Central memory CD8-positive, alpha-beta T cell (primary cell): ENCODE measurements at regions not wholly inside any gene's neighbourhood (a gene's known extent, or its start where the extent isn't known, plus 50 kb on each side); places are given as distances from the start of the nearest gene placed in this dataset.
"Not testable (repeated sequence)": the region's sequence is repeated elsewhere in the genome, so short reads cannot be mapped to it uniquely, and the experiment has no call there.

Experiments used
- ATAC-seq: fragments of 150-1000 bp; cut with Tn5 transposase; replicated peaks from 2 replicates; pipeline ENCODE4 v1.10.0; 2022; ENCODE audit warnings: mild to moderate bottlenecking, moderate FRiP score, moderate number of reproducible peaks; ENCODE audit not compliant: poor library complexity, severe bottlenecking; ENCODE audit errors: extremely low read depth
- DNase-seq, 2 donors: peaks; one replicate each; pipeline ENCODE4 v3.0.0; 2021; ENCODE audit warnings: low spot score in 2 of 2
- H3K27ac Mint-ChIP-seq: one replicate; pipeline ENCODE4 v1.8.0; 2022; ENCODE audit warnings: low read depth, mild to moderate bottlenecking, moderate library complexity, mixed read lengths
- H3K27me3 Mint-ChIP-seq: one replicate; pipeline ENCODE4 v1.8.0; 2022; ENCODE audit warnings: mixed read lengths
- H3K36me3 Mint-ChIP-seq: one replicate; pipeline ENCODE4 v1.8.0; 2022; ENCODE audit warnings: mild to moderate bottlenecking, moderate library complexity, mixed read lengths; ENCODE audit not compliant: insufficient read depth
- H3K4me1 Mint-ChIP-seq: one replicate; pipeline ENCODE4 v1.8.0; 2022; ENCODE audit warnings: mixed read lengths
- H3K4me3 Mint-ChIP-seq: one replicate; pipeline ENCODE4 v1.8.0; 2022; ENCODE audit warnings: mild to moderate bottlenecking, moderate library complexity, mixed read lengths
- H3K9me3 Mint-ChIP-seq: one replicate; pipeline ENCODE4 v1.8.0; 2022; ENCODE audit warnings: mixed read lengths

DNA sequence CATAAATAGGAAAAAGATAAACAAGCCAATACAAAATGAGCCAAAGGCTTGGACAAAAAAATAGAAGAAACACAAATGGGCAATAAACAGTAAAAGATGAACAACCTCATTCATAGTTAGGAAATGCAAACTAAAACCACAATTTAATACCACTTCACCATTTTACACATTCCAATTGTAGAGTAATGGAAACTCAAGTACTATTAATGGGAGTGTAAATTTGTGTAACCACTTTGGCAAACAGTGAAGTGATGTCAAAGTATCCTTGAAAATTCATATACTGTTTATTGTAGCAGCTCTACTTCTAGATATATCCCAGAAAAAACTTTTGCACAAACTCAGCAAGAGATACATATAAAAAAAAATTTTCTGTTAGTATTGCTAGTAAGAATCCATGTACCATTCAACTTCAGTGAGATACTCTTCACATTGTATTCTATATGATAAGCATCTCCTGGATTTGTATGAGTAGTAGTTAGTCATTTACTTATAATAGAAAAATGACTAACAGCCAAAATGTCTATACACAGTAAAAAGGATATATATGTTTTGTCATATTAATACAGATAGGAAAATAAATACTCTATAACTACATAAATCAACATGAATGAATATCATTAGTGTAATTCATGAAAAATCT, 229.8 kb downstream of the DKK2 start:
- H3K27me3 Mint-ChIP-seq = no peaks in the 10 kb centered on the region
- no peak for ATAC-seq
- no peaks in the 10 kb centered on the region for H3K4me1 Mint-ChIP-seq
- H3K9me3 Mint-ChIP-seq = no peaks in the 10 kb centered on the region
- no peak overlapping the region for H3K27ac Mint-ChIP-seq
- no peak for DNase-seq
- no peak overlapping the region for H3K4me3 Mint-ChIP-seq
- no peaks in the 10 kb centered on the region for H3K36me3 Mint-ChIP-seq

DNA sequence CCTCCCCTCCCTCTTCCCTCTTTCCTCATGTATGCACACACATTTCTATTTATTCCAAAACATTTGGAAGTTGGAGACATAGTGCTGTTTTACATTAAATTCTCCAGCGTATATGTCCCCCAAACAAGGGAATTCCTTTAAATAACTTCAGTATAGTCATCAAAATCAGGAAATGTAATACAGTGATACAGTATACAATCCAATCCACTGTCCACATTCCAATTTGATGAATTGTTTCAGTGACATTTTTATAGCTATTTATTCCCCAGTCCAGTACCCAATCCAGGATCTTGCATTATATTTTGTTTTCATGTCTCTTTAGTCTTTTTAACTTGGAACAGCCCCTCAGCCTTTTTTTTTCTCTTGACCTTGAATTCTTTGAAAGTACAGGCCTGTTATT, 233.0 kb downstream of the DKK2 start:
- ATAC-seq = no peak
- no peak for DNase-seq
- Mint-ChIP-seq H3K4me1 (no peaks in the 10 kb centered on the region), H3K36me3 (no peaks in the 10 kb centered on the region), H3K9me3 (peaks cover 6% of the 10 kb centered on the region), H3K27ac (no peak overlapping the region), H3K4me3 (no peak overlapping the region), H3K27me3 (no peaks in the 10 kb centered on the region)

DNA sequence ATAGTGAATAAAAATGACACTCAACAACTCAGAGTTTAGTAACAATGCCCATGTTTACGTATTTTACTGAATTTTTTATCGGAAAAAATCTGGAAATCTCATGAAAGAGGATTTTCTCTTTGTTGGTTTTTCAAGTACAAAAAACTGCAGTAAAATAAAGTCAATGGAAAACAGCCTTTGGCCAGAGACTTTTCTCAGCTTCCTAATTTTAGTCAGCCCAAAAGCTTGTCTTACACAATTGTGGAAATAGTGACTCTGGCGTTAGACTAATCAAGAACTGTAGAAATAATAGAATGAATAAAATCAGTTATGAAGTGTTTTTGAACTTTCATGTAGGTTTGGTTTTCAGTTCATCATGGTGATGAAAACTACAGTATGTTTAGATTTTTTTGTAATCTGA, 234.7 kb downstream of the DKK2 start:
- Mint-ChIP-seq H3K4me3 (no peak overlapping the region), H3K36me3 (peaks cover 2% of the 10 kb centered on the region), H3K27me3 (no peaks in the 10 kb centered on the region), H3K27ac (no peak overlapping the region), H3K4me1 (no peaks in the 10 kb centered on the region), H3K9me3 (peaks cover 6% of the 10 kb centered on the region)
- no peak for ATAC-seq
- DNase-seq = no peak

DNA sequence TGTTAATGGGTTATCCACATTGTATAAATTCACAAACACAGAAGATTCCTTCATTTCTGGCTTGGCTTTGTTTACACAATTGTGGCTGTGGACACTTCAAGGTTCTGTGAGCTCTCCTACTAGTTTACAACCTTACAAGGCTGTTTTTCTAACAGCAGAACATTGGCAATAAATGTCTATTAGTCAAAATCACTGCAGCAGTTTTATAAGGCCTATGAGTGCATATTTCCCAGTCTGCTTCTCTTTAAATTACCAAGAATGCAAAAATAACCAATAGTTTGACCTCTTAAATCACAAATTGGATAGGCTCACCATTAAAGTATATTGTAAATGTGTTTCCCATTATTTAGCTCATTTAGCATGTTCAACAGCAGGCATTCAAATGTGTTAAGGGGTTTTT, 239.2 kb downstream of the DKK2 start:
- no peak for DNase-seq

DNA sequence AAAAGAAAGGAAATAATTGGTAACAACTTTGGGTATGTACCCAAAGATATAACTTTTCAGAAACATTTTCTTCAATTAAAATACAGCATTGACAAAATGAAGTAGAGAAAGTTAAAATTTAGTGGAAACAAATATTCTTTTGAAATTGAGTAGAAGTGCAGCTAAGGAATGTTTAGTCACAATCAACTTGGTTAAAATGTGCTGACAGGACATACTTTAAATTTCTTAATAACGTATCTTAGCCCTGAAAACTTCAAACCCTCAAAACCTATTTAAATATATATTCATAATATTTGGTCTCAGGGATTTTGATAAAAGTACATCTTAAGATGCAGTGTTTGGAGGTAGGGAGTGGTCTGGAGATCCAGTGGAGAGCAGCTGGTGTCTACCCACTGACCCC, 240.8 kb downstream of the DKK2 start:
- Mint-ChIP-seq H3K4me1 (no peaks in the 10 kb centered on the region), H3K4me3 (no peak overlapping the region), H3K27me3 (no peaks in the 10 kb centered on the region), H3K36me3 (peaks cover 4% of the 10 kb centered on the region), H3K9me3 (peaks cover 19% of the 10 kb centered on the region), H3K27ac (no peak overlapping the region)
- DNase-seq (no peak), ATAC-seq (no peak)

More for the DNA sequence above, 239.2 kb downstream of the DKK2 start:
- H3K4me3 Mint-ChIP-seq = no peak overlapping the region
- peaks cover 4% of the 10 kb centered on the region for H3K36me3 Mint-ChIP-seq
- no peak for ATAC-seq
- H3K27me3 Mint-ChIP-seq = no peaks in the 10 kb centered on the region
- no peaks in the 10 kb centered on the region for H3K4me1 Mint-ChIP-seq
- H3K9me3 Mint-ChIP-seq = peaks cover 10% of the 10 kb centered on the region
- H3K27ac Mint-ChIP-seq = no peak overlapping the region

DNA sequence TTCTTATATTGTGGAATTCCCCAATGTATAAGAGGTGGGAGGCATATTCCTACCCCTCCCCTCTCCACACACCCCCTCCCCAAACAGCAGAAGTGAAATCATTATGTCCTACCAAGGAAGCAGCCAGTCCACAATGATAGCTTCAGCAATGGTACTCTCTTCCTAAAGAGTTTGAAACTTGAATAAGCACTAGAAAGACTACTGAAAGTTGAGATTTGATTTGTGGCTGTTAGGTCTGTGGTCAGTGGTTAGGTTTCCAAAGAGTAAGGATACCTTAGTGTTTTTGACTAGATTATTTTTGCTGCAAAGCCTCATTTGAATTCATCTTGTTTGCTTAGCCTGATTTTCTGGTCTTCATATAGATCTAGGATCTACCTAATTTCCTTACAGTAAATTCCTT, 242.2 kb downstream of the DKK2 start:
- Mint-ChIP-seq H3K36me3 (peaks cover 4% of the 10 kb centered on the region), H3K27ac (no peak overlapping the region), H3K9me3 (peaks cover 20% of the 10 kb centered on the region), H3K4me1 (no peaks in the 10 kb centered on the region), H3K27me3 (no peaks in the 10 kb centered on the region), H3K4me3 (no peak overlapping the region)
- no peak for ATAC-seq
- DNase-seq = no peak

DNA sequence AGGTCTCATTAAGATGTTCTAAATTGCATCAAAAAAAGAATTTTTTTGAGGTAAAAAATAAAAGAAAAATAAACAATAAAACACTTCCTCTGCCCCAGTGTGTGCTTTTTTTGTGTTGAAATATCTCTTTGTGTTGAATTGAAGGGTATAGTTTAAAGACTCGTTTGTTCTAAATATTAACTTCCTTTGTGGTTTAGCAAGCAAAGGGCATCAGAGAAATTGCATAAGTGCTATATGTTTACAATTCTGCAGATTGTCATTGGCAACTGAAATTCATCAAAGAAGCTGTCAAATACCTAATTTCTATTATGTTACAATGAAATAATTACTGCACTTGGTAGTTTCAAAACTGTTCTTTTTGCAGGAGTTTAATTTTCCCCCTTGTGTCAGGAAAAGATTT, 260.5 kb downstream of the DKK2 start:
- no peaks in the 10 kb centered on the region for H3K27me3 Mint-ChIP-seq

DNA sequence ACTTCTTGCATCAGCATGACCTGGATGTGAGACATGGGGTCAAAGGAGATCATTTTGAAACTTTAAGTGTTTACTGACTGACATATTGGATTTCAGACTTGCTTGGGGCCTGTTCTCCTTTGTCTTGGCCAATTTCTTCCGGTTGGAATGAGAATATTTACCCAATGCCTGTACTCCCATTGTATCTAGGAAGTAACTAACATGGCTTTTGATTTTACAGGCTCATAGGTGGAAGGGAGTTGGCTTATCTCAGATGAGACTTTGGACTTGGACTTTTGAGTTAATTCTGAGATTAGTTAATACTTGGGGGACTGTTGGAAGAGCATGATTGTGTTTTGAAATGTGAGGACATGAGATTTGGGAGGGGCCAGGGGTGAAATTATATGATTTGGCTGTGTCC, 262.1 kb downstream of the DKK2 start:
- not testable (repeated sequence) for DNase-seq, H3K27me3 Mint-ChIP-seq

More for the DNA sequence above, 260.5 kb downstream of the DKK2 start:
- Mint-ChIP-seq H3K9me3 (peaks cover 15% of the 10 kb centered on the region), H3K4me3 (no peak overlapping the region), H3K4me1 (no peaks in the 10 kb centered on the region), H3K27ac (no peak overlapping the region), H3K36me3 (no peaks in the 10 kb centered on the region)
- ATAC-seq = no peak
- no peak for DNase-seq

DNA sequence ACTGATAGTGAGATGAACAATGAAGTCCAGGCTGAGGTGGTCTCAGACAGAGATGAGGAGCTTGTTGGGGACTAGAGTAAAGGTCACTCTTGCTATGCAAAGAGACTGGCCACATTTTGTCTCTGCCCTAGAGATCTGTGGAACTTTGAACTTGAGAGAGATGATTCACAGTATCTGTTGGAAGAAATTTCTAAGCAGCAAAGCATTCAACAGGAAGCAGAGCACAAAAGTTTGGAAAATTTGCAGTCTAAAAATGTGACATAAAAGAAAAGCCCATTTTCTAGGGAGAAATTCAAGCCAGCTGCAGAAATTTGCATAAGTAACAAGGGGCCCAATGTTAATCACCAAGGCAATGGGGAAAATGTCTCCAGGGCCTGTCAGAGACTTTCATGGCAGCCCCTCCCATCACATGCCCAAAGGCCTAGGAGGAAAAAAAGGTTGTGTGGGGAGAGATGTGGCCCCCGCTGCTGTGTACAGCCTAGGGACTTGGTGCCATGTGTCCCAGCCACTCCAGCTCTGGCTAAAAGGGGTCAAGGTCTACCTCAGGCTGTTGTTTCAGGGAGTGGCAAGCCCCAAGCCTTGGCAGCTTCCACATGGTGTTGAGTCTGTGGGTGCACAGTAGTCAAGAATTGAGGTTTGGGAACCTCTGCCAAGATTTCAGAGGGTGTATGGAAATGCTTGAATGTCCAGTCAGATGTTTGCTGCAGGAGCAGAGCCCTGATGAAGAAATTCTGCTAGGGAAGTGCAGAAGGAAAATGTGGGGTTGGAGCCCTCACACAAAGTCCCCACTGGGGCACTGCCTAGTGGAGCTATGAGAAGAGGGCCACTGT, 262.8 kb downstream of the DKK2 start:
- Mint-ChIP-seq H3K9me3 (peaks cover 21% of the 10 kb centered on the region), H3K36me3 (no peaks in the 10 kb centered on the region), H3K27ac (no peak overlapping the region), H3K4me1 (no peaks in the 10 kb centered on the region), H3K4me3 (no peak overlapping the region), H3K27me3 (no peaks in the 10 kb centered on the region)
- no peak for DNase-seq
- no peak for ATAC-seq

More for the DNA sequence above, 262.1 kb downstream of the DKK2 start:
- not testable (repeated sequence) for H3K27ac Mint-ChIP-seq, ATAC-seq, H3K4me1 Mint-ChIP-seq, H3K36me3 Mint-ChIP-seq, H3K4me3 Mint-ChIP-seq
- peaks cover 21% of the 10 kb centered on the region for H3K9me3 Mint-ChIP-seq

DNA sequence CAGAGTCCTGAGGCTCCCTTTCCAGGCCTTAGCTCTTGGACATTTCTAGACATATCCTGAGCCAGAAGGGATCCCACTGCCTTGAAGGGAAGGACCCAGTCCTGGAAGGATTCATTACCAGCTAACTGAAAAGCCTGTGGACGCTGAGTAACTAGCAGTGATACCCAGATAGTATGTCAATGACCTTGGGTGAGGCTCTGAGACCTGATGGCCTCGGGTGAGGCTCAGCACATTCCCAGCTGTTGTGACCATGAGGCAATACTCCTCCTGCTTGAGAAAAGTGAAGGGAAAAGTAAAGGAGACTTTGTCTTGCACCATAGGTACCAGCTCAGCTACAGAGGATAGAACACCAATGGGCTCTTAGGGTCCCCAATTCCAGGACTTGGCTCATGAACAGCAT, 268.1 kb downstream of the DKK2 start:
- Mint-ChIP-seq H3K27me3 (no peaks in the 10 kb centered on the region), H3K27ac (no peak overlapping the region), H3K4me1 (no peaks in the 10 kb centered on the region), H3K4me3 (no peak overlapping the region), H3K9me3 (peaks cover 20% of the 10 kb centered on the region), H3K36me3 (no peaks in the 10 kb centered on the region)
- DNase-seq (no peak), ATAC-seq (no peak)

DNA sequence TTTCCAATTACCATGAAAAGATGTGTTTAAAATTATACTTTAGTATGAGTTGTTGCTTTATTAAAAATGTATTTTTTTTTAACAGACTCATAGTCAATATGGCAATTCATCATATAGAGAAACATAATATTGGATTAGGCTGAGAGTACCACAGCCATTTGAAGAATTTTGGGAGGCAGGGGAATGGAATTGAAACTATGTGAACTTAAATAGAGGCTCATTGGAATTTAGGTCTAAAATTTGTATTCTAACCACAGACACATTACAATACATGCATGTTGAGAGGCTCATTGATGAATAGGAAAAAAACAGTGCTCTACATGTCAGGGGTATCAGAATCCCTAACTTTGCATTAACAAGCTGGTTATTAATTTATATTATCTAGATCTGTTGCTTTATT, 269.6 kb downstream of the DKK2 start:
- H3K4me1 Mint-ChIP-seq = no peaks in the 10 kb centered on the region
- H3K27ac Mint-ChIP-seq = no peak overlapping the region
- no peak overlapping the region for H3K4me3 Mint-ChIP-seq
- DNase-seq = no peak
- peaks cover 13% of the 10 kb centered on the region for H3K9me3 Mint-ChIP-seq
- no peak for ATAC-seq
- no peaks in the 10 kb centered on the region for H3K27me3 Mint-ChIP-seq
- no peaks in the 10 kb centered on the region for H3K36me3 Mint-ChIP-seq

DNA sequence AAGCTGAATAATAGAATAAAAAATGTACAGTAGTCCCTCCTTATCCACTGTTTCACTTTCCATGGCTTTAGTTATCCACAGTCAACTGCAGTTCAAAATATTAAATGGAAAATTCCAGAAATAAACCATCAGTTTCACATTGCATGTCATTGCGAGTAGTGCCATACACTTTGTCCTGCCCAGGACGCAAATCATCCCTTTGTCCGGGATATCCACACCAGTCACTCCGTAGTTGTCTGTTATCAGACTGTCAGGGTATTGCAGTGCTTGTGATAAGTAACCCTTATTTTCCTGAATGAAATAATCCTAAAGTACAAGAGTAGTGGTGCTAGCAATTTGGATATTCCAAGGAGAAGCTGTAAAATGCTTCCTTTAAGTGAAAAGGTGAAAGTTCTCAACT, 271.3 kb downstream of the DKK2 start:
- Mint-ChIP-seq H3K27me3 (no peaks in the 10 kb centered on the region), H3K27ac (no peak overlapping the region), H3K4me1 (no peaks in the 10 kb centered on the region), H3K4me3 (no peak overlapping the region), H3K9me3 (peaks cover 7% of the 10 kb centered on the region), H3K36me3 (no peaks in the 10 kb centered on the region)
- no peak for DNase-seq
- no peak for ATAC-seq
